Effector memory CD4-positive, alpha-beta T cell (primary cell): ENCODE measurements at regions not wholly inside any gene's neighbourhood (a gene's known extent, or its start where the extent isn't known, plus 50 kb on each side); places are given as distances from the start of the nearest gene placed in this dataset.

Experiments
- DNase-seq, 3 donors: peaks; one replicate each; pipeline ENCODE4 v3.0.0-alpha.2; 2020
- H3K27ac ChIP-seq: 2 replicates; pipeline ENCODE4 v1.7.0; 2013; ENCODE audit warnings: mild to moderate bottlenecking, low read length, moderate library complexity; ENCODE audit not compliant: insufficient read depth, poor library complexity, severe bottlenecking
- H3K27me3 ChIP-seq: replicated peaks from 2 replicates; pipeline ENCODE4 v1.7.0; 2013; ENCODE audit warnings: mild to moderate bottlenecking, low read length; ENCODE audit not compliant: insufficient read depth, control insufficient read depth, poor library complexity, severe bottlenecking
- H3K36me3 ChIP-seq: 2 replicates; pipeline ENCODE4 v1.7.0; 2013; ENCODE audit warnings: mild to moderate bottlenecking, low read length, moderate library complexity; ENCODE audit not compliant: control insufficient read depth, insufficient read depth
- H3K4me1 ChIP-seq: 2 replicates; pipeline ENCODE4 v1.7.0; 2013; ENCODE audit warnings: low read length, mild to moderate bottlenecking; ENCODE audit not compliant: control insufficient read depth, insufficient read depth, poor library complexity, severe bottlenecking
- H3K4me3 ChIP-seq: 2 replicates; pipeline ENCODE4 v1.7.0; 2013; ENCODE audit warnings: low read length, low read depth, mild to moderate bottlenecking; ENCODE audit not compliant: insufficient read depth, poor library complexity, severe bottlenecking
- H3K9me3 ChIP-seq: 2 replicates; pipeline ENCODE4 v1.7.0; 2013; ENCODE audit warnings: mild to moderate bottlenecking, low read length, moderate library complexity; ENCODE audit not compliant: control insufficient read depth

DNA sequence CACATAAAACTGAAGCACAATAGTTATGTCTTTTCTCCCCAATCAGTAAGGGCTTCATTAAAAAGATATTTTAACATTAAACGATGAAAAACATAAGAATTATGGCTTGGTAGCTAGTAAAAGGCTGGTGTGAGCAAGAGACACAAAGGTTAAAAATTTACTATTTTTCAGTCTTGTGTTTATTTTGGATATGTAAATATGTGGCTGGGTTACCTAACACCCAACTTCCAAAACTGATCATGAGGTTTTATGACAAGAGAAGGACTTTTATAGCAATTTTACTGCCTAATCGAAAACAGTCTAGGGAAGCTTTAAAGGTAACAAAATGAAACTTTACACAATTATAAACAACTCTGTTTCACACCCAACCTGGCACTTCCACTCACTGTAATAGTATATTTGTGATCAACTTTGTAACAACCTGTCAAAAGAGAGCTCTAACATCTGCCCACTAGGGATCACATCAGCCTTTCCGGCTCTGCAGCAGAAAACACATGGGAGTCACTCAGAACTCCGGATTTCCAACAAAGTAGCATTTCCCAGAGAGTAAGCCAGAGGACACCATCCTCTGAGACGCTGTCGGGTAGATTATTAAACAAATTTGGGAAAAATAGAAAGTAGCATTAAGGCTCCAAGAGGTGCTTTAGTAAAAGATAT, 123.4 kb upstream of the C2CD4B start:
- no peak for DNase-seq
- H3K27ac ChIP-seq, result no peak overlapping the region
- no peaks in the 10 kb centered on the region for H3K36me3 ChIP-seq
- H3K9me3 ChIP-seq, result no peaks in the 10 kb centered on the region
- no peaks in the 10 kb centered on the region for H3K4me1 ChIP-seq
- no peak overlapping the region for H3K4me3 ChIP-seq
- peaks cover 4% of the 10 kb centered on the region for H3K27me3 ChIP-seq

DNA sequence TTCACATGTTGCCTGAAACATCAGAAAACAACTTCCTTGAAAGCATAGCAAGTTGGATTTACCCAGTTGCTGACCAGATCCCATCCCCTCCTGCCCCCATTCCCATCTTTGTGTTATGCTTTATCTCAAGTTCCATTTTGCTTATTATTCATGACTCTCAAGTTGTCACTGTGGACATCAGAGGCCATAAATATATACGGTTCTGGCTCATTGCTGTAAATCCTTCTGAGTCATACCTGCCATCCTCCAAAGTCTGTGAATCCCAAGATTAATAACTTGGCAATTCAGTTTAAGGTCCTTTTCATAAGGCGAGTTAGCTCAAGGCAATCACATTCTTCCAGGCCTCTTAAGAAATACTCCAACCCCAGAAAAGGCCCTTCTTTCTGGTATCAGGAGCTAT, 126.2 kb upstream of the C2CD4B start:
- Histone ChIP-seq H3K9me3 (no peaks in the 10 kb centered on the region), H3K4me3 (no peak overlapping the region), H3K27ac (no peak overlapping the region), H3K27me3 (peaks cover 4% of the 10 kb centered on the region), H3K36me3 (no peaks in the 10 kb centered on the region), H3K4me1 (no peaks in the 10 kb centered on the region)
- no peak for DNase-seq

DNA sequence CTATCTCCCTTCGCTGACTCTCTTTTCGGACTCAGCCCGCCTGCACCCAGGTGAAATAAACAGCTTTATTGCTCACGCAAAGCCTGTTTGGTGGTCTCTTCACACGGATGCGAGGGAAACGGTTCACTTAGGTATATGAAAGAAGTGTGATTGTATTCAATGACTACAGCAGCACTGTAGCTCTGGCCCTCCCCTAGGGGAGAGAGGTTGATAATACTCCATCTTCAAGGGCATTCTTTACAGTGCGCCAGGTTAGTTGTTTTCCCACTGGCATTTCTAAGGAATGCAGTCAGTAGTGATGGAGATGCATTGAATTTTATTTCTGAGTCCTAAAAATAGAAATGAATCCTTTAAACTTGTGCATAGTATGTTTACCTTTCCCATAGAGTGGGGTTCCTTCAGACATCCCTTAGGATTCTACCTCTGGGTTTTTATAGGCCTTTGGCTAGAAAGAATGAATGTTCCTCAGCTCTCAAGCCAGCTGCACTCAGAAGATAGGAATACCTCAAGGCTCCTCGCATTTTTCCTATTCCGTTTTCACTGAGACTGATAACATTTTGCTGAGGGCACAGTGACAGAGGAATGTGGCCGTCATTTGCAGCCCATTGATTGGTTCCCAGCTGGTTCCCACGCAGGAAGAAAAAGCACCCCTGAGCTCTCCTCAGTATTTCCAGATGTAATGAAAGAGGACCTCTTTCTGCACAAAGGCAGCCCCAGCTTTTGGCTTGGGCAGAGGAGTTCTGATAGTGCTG, 131.8 kb upstream of the C2CD4B start:
- Histone ChIP-seq H3K4me3 (no peak overlapping the region), H3K27ac (no peak overlapping the region), H3K27me3 (no peaks in the 10 kb centered on the region), H3K4me1 (no peaks in the 10 kb centered on the region), H3K9me3 (no peaks in the 10 kb centered on the region), H3K36me3 (no peaks in the 10 kb centered on the region)
- DNase-seq, result no peak

DNA sequence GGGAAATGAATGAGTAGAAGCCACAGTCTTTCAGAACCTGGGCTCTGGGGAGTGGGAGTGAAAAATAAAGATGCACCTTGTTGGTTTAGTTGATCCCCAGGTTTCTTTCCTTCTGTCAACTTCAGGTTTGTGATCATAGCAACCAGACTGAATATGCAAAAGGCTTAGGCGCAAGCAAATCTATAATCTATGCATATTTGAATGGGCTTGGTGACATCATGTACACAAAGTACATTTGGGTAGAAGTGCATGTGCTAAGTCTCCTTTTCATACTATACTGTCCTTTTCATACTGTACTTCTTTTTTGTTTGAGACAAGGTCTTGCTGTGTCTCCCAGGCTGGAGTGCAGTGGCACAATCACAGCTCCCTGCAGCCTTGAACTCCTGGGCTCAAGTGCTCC, 132.4 kb upstream of the C2CD4B start:
- Histone ChIP-seq H3K36me3 (no peaks in the 10 kb centered on the region), H3K4me3 (no peak overlapping the region), H3K9me3 (no peaks in the 10 kb centered on the region), H3K27ac (no peak overlapping the region), H3K4me1 (no peaks in the 10 kb centered on the region), H3K27me3 (no peaks in the 10 kb centered on the region)
- DNase-seq, result no peak

DNA sequence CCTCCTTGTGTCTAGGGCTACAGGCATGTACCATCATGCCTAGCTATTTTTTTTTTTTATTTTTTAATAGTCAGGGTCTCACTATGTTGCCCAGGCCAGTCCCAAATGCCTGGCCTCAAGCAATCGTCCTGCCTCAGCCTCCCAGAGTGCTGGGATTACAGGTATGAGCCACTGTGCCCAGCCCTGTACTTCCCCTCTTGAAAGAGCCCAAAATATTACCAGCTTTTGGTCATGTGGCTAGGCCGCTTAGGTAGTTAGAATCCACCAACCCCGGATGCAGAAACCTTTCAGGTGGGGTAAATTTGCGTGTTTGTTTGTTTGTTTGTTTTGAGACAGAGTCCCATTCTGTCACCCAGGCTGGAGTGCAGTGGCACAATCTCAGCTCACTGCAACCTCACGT, 132.8 kb upstream of the C2CD4B start:
- Histone ChIP-seq H3K4me1 (no peaks in the 10 kb centered on the region), H3K9me3 (no peaks in the 10 kb centered on the region), H3K36me3 (no peaks in the 10 kb centered on the region), H3K27me3 (no peaks in the 10 kb centered on the region), H3K4me3 (no peak overlapping the region), H3K27ac (no peak overlapping the region)
- no peak for DNase-seq

DNA sequence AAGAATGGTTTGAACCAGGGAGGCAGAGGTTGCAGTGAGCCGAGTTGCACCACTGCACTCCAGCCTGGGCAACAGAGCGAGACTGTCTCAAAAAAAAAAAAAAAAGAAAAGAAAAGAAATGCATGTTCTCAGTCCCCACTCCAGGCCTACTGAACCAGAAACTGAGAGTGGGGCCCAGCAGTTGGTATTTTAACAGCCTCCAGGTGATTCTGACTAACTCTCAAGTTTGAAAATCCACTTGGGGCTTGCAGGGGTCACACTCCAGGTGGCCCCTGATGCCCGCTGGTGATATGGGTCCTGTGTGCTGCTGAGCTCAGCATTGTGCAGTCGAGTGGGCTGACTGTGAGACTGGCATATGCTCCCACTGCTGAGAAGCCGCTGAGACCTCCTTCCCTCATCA, 133.7 kb upstream of the C2CD4B start:
- H3K27me3 ChIP-seq, result no peaks in the 10 kb centered on the region
- H3K36me3 ChIP-seq, result no peaks in the 10 kb centered on the region
- no peak overlapping the region for H3K4me3 ChIP-seq
- no peaks in the 10 kb centered on the region for H3K9me3 ChIP-seq
- no peak for DNase-seq
- no peaks in the 10 kb centered on the region for H3K4me1 ChIP-seq
- H3K27ac ChIP-seq, result no peak overlapping the region

DNA sequence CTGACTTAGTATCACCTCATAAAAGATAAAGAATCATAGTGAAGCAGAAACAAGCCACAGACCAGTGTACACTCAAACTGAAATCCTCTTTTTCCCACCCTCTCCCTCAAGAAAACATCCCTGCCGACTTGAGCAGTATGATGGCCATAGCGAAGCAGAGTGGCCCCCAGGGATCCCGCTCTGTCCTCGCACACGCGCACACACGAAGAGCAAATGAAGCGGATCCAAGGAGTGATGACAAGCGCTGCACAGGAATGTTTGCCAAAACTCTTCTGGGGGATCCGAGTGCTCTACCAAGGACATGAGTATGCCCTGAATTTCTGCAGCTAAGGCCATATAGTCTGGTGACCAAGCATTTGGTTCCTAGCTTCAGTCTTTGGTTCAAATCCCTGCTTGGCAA, 134.5 kb upstream of the C2CD4B start:
- no peaks in the 10 kb centered on the region for H3K27me3 ChIP-seq
- DNase-seq, result no peak
- no peaks in the 10 kb centered on the region for H3K9me3 ChIP-seq
- no peaks in the 10 kb centered on the region for H3K36me3 ChIP-seq
- H3K27ac ChIP-seq, result no peak overlapping the region
- no peak overlapping the region for H3K4me3 ChIP-seq
- H3K4me1 ChIP-seq, result no peaks in the 10 kb centered on the region

DNA sequence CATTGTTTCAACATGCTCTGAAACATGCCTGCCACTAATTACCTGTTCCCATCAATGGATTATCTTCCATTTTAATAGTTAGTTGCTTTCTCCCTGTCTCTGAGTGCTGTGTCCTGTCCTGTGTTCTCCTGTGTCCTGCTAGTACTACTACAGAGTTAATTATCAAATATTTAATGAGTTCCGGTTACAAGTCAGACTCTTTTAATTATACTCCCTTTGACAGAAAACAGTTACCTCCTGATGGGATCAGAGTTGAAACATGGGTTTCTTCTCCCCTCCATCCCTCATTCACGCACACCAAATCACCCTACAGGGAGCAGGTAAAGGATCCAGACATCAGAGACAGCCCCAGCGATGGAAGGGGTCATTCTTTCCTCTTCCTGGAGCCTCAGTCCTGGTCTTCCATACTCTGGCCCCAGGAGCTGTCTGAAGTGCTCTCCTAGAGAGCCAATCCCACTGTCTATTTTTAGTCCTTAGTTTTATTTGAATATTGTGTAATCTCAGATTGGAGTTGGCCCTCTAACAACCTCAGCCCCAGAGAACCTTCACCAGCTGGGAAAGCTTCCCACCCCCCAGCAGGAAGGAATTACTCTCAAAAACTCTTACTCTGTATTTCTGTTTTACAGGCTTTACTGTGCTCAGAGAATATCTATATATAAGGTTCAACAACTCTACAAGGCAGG, 137.0 kb upstream of the C2CD4B start:
- DNase-seq, result no peak

DNA sequence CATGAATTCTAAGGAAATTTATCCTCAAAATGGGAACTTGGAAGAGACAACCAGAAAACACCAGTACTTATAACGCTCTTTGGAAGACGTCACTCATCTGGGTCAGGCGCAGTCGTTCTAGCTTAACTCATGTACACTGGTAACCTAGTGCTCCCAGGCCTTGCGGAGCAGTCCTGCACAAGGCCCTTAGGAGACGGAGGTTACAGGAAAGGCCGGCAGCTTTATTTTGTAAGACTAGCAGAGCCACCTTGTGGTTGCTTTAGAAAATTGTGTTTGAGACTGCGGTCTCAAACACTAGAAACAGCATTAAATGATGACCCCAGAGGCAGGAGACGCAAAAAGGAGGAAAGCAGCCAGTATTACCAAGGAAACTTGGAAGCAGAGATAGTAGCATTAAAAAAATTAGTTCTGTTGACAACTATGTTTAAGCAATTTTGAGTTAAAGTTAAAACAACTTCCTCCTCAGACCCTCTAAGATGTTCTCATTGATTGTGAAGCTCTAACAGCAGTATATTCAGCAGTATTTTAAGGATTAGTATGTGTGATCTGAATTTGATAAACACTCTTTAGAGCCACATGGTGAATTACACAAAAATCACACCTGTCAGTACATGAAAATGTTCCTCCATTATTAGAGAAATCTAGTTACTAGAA, 141.9 kb upstream of the C2CD4B start:
- H3K36me3 ChIP-seq, result no peaks in the 10 kb centered on the region
- H3K4me1 ChIP-seq, result no peaks in the 10 kb centered on the region
- DNase-seq, result no peak
- no peak overlapping the region for H3K27ac ChIP-seq
- H3K27me3 ChIP-seq, result no peaks in the 10 kb centered on the region
- no peaks in the 10 kb centered on the region for H3K9me3 ChIP-seq
- no peak overlapping the region for H3K4me3 ChIP-seq

More for the DNA sequence above, 137.0 kb upstream of the C2CD4B start:
- Histone ChIP-seq H3K27ac (no peak overlapping the region), H3K4me1 (no peaks in the 10 kb centered on the region), H3K9me3 (no peaks in the 10 kb centered on the region), H3K36me3 (no peaks in the 10 kb centered on the region), H3K4me3 (no peak overlapping the region), H3K27me3 (no peaks in the 10 kb centered on the region)

DNA sequence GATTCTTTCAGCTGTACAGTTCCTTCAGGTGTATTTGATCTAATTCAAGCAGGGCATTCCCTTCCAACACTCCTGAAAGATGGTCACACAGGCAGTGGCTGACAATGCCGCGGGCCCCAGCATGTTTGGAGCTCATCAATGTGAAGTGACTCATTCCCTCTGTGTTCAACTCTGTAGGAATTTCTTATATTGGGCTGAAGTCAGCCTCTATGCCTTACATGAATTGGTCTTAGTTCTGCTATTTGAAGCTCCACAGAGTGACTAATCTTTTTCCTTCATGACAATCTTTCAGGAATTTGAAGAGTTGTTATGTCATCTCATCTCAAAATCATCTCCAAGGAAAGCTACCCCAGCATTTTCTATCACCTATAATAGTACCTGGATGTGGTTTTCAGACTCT, 142.5 kb upstream of the C2CD4B start:
- no peaks in the 10 kb centered on the region for H3K36me3 ChIP-seq
- no peaks in the 10 kb centered on the region for H3K27me3 ChIP-seq
- H3K4me1 ChIP-seq, result no peaks in the 10 kb centered on the region
- no peak overlapping the region for H3K4me3 ChIP-seq
- no peak overlapping the region for H3K27ac ChIP-seq
- no peak for DNase-seq
- no peaks in the 10 kb centered on the region for H3K9me3 ChIP-seq
